ENCODE measurements at regions not wholly inside any gene's neighbourhood (a gene's known extent, or its start where the extent isn't known, plus 50 kb on each side); places are given as distances from the start of the nearest gene placed in this dataset.

DNA sequence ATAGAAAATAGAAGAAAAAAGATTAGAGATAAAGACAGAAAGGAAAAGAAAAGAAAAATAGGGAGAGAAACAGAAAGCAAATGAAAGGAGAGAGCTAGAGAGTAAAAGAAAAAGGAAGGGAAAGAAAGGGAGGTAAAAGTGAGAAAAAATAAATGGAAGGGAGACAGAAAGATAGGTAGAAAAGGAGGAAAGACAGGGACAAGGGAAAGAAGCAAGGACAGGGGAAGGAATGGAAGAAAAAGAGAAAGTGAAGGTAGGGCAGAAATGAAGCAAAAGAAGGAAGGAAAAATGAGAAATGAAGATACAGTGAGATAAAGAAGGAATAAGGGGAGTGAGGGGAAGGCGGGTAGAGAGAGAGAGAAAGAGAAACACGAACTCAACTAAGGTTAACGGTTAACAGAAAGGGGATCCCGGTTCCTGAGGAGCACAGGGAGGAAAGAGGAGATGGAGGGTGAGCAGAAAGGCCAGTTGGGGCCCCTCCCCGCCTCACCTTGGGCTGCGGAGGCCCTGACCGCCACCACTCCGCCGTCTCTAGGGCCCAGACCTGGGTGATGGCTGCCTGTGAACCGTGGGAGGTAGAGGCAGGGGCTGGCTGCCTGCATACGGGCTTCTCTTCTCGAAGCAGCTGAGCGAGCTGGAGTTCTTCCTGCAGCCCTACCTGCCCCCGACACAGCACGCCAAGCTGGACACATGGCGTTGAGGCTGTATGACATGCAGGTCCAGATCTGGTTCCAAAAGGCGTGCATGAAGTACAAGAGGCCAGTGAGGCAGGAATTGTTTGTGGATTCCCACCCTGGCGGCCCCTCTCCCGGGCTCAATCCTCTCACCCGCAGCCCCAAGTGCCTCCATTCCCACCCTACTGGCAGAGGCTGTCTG is 59.5 kb downstream of the SMUG1 start:
- H3K4me1 ChIP-seq: peaks cover 2% of the 10 kb centered on the region
- H3K36me3 ChIP-seq (ENCODE audit: control insufficient read depth, insufficient read depth, low read length): no peaks in the 10 kb centered on the region
- no peaks in the 10 kb centered on the region for H3K27me3 ChIP-seq (ENCODE audit: control insufficient read depth, insufficient read depth, low read length)
- no peaks in the 10 kb centered on the region for H3K79me2 ChIP-seq
- no peak overlapping the region for H3K27ac ChIP-seq
- H2AFZ ChIP-seq: no peak overlapping the region
- TF ChIP-seq, protein P1, sequence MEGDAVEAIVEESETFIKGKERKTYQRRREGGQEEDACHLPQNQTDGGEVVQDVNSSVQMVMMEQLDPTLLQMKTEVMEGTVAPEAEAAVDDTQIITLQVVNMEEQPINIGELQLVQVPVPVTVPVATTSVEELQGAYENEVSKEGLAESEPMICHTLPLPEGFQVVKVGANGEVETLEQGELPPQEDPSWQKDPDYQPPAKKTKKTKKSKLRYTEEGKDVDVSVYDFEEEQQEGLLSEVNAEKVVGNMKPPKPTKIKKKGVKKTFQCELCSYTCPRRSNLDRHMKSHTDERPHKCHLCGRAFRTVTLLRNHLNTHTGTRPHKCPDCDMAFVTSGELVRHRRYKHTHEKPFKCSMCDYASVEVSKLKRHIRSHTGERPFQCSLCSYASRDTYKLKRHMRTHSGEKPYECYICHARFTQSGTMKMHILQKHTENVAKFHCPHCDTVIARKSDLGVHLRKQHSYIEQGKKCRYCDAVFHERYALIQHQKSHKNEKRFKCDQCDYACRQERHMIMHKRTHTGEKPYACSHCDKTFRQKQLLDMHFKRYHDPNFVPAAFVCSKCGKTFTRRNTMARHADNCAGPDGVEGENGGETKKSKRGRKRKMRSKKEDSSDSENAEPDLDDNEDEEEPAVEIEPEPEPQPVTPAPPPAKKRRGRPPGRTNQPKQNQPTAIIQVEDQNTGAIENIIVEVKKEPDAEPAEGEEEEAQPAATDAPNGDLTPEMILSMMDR (IDR thresholded peaks at IDR 0.05): no peak
- no peak overlapping the region for H3K9ac ChIP-seq
- no peaks in the 10 kb centered on the region for H3K9me3 ChIP-seq (ENCODE audit: control insufficient read depth, low read length)
- H3K4me3 ChIP-seq (ENCODE audit: low read depth, low read length): no peak overlapping the region
- no peak overlapping the region for H3K4me2 ChIP-seq (ENCODE audit: low read length)
